ENCODE measurements at regions not wholly inside any gene's neighbourhood (a gene's known extent, or its start where the extent isn't known, plus 50 kb on each side); places are given as distances from the start of the nearest gene placed in this dataset.

DNA sequence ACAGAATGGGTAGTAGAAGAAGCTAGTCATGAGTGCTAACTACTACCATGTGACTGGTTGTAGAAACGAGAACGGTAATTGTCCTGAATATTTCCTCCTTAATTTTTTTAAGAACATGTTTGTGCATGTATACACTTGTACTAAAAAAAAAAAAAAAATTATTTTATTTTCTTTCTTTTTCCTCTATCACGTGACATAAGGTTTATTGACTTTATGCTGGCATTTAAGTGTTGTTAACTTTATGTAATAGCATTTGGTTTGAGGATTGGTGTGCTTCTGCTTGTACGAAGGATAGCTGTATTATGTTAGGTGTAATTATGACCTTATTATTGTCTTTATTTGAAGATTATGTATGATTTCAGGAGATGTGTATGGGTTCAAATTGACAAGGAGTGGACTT lies 349.1 kb upstream of the PTPRD start:
- TF ChIP-seq, protein P1, sequence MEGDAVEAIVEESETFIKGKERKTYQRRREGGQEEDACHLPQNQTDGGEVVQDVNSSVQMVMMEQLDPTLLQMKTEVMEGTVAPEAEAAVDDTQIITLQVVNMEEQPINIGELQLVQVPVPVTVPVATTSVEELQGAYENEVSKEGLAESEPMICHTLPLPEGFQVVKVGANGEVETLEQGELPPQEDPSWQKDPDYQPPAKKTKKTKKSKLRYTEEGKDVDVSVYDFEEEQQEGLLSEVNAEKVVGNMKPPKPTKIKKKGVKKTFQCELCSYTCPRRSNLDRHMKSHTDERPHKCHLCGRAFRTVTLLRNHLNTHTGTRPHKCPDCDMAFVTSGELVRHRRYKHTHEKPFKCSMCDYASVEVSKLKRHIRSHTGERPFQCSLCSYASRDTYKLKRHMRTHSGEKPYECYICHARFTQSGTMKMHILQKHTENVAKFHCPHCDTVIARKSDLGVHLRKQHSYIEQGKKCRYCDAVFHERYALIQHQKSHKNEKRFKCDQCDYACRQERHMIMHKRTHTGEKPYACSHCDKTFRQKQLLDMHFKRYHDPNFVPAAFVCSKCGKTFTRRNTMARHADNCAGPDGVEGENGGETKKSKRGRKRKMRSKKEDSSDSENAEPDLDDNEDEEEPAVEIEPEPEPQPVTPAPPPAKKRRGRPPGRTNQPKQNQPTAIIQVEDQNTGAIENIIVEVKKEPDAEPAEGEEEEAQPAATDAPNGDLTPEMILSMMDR (IDR thresholded peaks at IDR 0.05), result no peak
- no peak for TF ChIP-seq SP1 (CRISPR knock-in tag; conservative IDR thresholded peaks at IDR 0.05)
- TF ChIP-seq JUN (CRISPR knock-in tag; IDR thresholded peaks at IDR 0.05), result no peak
- TF ChIP-seq, protein P2, sequence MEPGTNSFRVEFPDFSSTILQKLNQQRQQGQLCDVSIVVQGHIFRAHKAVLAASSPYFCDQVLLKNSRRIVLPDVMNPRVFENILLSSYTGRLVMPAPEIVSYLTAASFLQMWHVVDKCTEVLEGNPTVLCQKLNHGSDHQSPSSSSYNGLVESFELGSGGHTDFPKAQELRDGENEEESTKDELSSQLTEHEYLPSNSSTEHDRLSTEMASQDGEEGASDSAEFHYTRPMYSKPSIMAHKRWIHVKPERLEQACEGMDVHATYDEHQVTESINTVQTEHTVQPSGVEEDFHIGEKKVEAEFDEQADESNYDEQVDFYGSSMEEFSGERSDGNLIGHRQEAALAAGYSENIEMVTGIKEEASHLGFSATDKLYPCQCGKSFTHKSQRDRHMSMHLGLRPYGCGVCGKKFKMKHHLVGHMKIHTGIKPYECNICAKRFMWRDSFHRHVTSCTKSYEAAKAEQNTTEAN (CRISPR knock-in tag; IDR thresholded peaks at IDR 0.05), result no peak
- TF ChIP-seq SMAD4 (CRISPR knock-in tag; IDR thresholded peaks at IDR 0.05), result no peak
- TF ChIP-seq GABPB1 (CRISPR knock-in tag; IDR thresholded peaks at IDR 0.05), result no peak
- no peak for TF ChIP-seq TEAD4 (CRISPR knock-in tag; IDR thresholded peaks at IDR 0.05)
- TF ChIP-seq, protein P3, sequence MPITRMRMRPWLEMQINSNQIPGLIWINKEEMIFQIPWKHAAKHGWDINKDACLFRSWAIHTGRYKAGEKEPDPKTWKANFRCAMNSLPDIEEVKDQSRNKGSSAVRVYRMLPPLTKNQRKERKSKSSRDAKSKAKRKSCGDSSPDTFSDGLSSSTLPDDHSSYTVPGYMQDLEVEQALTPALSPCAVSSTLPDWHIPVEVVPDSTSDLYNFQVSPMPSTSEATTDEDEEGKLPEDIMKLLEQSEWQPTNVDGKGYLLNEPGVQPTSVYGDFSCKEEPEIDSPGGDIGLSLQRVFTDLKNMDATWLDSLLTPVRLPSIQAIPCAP (CRISPR knock-in tag; IDR thresholded peaks at IDR 0.05), result no peak
- no peak for TF ChIP-seq OVOL2 (CRISPR knock-in tag; IDR thresholded peaks at IDR 0.05; ENCODE audit: borderline replicate concordance)
- TF ChIP-seq, protein P4, sequence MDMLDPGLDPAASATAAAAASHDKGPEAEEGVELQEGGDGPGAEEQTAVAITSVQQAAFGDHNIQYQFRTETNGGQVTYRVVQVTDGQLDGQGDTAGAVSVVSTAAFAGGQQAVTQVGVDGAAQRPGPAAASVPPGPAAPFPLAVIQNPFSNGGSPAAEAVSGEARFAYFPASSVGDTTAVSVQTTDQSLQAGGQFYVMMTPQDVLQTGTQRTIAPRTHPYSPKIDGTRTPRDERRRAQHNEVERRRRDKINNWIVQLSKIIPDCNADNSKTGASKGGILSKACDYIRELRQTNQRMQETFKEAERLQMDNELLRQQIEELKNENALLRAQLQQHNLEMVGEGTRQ (CRISPR knock-in tag; IDR thresholded peaks at IDR 0.05), result no peak
- TF ChIP-seq, protein P5, sequence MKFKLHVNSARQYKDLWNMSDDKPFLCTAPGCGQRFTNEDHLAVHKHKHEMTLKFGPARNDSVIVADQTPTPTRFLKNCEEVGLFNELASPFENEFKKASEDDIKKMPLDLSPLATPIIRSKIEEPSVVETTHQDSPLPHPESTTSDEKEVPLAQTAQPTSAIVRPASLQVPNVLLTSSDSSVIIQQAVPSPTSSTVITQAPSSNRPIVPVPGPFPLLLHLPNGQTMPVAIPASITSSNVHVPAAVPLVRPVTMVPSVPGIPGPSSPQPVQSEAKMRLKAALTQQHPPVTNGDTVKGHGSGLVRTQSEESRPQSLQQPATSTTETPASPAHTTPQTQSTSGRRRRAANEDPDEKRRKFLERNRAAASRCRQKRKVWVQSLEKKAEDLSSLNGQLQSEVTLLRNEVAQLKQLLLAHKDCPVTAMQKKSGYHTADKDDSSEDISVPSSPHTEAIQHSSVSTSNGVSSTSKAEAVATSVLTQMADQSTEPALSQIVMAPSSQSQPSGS (CRISPR knock-in tag; IDR thresholded peaks at IDR 0.05; ENCODE audit: borderline replicate concordance, low read depth), result no peak
- TF ChIP-seq, protein P6, sequence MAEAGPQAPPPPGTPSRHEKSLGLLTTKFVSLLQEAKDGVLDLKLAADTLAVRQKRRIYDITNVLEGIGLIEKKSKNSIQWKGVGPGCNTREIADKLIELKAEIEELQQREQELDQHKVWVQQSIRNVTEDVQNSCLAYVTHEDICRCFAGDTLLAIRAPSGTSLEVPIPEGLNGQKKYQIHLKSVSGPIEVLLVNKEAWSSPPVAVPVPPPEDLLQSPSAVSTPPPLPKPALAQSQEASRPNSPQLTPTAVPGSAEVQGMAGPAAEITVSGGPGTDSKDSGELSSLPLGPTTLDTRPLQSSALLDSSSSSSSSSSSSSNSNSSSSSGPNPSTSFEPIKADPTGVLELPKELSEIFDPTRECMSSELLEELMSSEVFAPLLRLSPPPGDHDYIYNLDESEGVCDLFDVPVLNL (CRISPR knock-in tag; IDR thresholded peaks at IDR 0.05; ENCODE audit: borderline replicate concordance, low read depth), result no peak
- TF ChIP-seq, protein P7, sequence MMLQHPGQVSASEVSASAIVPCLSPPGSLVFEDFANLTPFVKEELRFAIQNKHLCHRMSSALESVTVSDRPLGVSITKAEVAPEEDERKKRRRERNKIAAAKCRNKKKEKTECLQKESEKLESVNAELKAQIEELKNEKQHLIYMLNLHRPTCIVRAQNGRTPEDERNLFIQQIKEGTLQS (CRISPR knock-in tag; conservative IDR thresholded peaks at IDR 0.05), result no peak
- TF ChIP-seq ESRRA (CRISPR knock-in tag; IDR thresholded peaks at IDR 0.05; ENCODE audit: borderline replicate concordance), result no peak
